Esophagus muscularis mucosa (tissue), 3 donors: ENCODE measurements at regions not wholly inside any gene's neighbourhood (a gene's known extent, or its start where the extent isn't known, plus 50 kb on each side); places are given as distances from the start of the nearest gene placed in this dataset.

Source experiments
- CTCF ChIP-seq, 3 experiments: fragments of 200-600 bp in 2 of 3; fragments of 450-650 bp in 1 of 3; sonication (generic) in 2 of 3; IDR thresholded peaks; one replicate each; pipeline ENCODE4 v1.5.1; 2017 to 2019; ENCODE audit warnings: antibody characterized with exemption in 3 of 3, mild to moderate bottlenecking in 2 of 3, moderate library complexity in 1 of 3
- POLR2AphosphoS5 ChIP-seq, 2 donors: sonication (generic); formaldehyde crosslinking; IDR thresholded peaks; one replicate each; pipeline ENCODE4 v1.6.1; 2017; ENCODE audit warnings: antibody characterized with exemption in 2 of 2

DNA sequence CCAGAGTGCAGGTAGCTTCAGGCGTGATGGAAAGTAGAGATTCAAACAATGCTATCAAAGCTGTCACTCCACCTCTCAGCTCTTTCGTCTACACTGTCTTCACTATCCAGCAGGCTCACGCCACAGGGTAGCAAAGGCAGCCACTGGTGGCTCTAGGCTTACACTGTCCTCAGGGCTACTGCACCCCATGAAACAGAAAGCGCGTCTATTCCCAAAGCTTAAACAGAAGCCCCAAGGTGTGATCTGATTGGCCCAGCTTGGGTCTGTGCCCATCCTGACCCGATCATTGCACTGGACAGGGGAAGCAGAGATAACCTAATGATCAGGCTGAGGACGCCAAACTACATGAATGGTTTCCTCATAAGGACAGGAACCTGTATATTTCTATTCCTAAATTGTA lies 100.1 kb downstream of the PDCL3 start:
- TF ChIP-seq CTCF (IDR thresholded peaks at IDR 0.05) (no peak), POLR2AphosphoS5 (IDR thresholded peaks at IDR 0.05) (no peak)
